GM18873 (cell line): ENCODE measurements at regions not wholly inside any gene's neighbourhood (a gene's known extent, or its start where the extent isn't known, plus 50 kb on each side); places are given as distances from the start of the nearest gene placed in this dataset.

Experiments used
- ATAC-seq: cut with Tn5 transposase; IDR thresholded peaks from one replicate; pipeline ENCODE4 v1.9.1; 2021; ENCODE audit warnings: mild to moderate bottlenecking, moderate library complexity, moderate number of reproducible peaks; ENCODE audit not compliant: unreplicated experiment, low FRiP score

- no peak for ATAC-seq
Observed at GRCh38 chr5:27592231-27592630, 553.8 kb upstream of the CDH9 start.

DNA sequence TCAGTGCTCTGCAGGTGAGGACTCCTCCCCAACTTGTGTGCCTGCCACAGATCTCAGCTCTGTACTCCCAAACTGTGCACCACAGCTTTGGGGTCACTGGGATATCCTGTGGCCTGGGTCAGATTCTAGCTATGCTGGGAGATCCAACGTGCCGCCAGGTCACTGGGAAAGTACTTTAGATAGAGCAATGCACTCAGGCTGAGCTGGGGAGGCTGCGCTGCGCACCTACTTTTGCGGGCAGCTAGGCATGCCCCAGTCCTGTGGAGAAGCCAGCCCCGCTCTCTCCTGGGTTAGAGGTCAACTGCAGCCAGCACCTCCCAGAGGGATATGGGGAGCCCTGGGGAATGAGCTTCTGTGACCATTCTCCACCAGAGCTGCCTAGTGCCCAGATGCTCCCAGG is 552.1 kb upstream of the CDH9 start:
- no peak for ATAC-seq

GRCh38 chr5:27578279-27578678 is 539.9 kb upstream of the CDH9 start:
- no peak for ATAC-seq

DNA sequence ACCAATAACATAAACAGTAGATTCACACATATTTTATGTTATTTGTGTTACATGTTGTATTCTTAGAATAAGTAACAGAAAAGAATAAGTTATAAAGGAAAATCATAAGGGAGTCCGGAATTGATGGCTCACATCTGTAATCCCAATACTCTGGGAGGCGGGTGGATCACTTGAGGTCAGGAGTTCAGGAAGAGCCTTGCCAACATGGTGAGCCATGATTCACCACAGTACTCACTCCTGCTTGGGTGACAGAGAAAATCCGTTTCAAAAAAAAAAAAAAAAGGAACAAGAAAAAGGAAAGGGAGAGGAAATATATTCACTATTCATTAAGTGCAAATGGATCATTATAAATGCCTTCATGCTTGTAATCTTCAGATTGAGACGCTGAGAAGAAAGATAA is 533.3 kb upstream of the CDH9 start:
- ATAC-seq = no peak

GRCh38 chr5:27568811-27569210 is 530.4 kb upstream of the CDH9 start:
- no peak for ATAC-seq

GRCh38 chr5:27561408-27561807 is 523.0 kb upstream of the CDH9 start:
- no peak for ATAC-seq

DNA sequence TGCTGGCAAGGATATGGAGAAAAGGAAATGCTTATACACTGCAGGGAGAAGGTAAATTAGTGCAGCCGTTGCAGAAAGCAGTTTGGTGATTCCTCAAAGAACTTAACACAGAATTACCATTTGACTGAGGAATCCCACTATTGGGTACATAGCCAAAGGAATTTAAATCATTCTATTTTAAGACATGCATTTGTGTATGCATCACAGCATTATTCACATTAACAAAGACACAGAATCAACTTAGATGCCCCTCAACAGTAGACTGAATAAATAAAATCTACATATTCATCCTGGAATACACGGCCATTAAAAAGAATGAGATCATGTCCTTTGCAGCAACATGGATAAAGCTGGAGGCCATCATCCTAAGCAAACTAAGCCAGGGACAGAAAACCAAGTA is 510.1 kb upstream of the CDH9 start:
- ATAC-seq = no peak

DNA sequence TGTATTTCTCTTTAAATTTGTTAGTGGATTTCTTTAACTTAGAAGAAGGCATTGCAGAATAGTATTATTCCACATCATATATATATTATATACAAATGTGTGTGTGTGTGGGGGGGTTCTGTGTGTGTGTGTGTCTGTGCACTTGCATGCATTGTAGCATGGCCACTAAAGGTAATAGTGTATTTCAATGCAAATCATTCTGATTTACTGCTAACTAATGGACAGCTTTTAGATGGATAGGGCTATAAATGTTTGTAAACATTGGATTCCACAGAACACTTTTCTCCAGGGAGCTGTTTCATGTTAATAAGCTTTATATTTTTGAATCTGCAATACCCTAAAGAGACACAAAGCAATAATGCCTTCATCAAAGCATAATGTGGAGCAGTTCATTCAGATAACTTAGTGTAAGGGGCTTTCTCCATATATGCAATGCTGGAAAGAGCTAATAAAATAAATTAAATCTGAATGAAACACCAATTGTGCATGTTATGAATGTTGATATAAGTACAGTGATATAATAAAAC is 496.7 kb upstream of the CDH9 start:
- no peak for ATAC-seq

GRCh38 chr5:27532305-27532704 is 493.9 kb upstream of the CDH9 start:
- ATAC-seq = no peak

- no peak for ATAC-seq
Observed at GRCh38 chr5:27524515-27524914, 486.1 kb upstream of the CDH9 start.

- ATAC-seq = no peak
Observed at GRCh38 chr5:27523629-27524028, 485.2 kb upstream of the CDH9 start.

- ATAC-seq = no peak
Observed at GRCh38 chr5:27516437-27516836, 478.1 kb upstream of the CDH9 start.

DNA sequence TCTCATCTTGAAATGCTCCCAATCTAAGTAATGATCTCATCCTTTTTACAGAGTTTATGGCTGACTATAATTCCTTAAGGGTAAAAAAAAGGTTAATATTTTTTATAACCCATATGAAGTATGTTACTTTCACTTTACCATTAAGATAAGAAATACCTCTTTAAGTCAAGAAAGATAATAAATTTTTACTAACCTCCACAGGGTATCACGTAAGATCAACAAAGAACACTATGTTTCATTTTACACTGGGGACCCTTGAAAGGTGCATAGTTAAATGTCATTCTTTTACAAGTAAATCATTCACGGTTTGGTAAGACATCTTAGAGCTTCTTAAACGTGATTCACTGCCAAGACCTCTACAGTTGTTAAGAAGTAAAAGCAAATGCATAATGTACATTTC is 472.7 kb upstream of the CDH9 start:
- no peak for ATAC-seq

DNA sequence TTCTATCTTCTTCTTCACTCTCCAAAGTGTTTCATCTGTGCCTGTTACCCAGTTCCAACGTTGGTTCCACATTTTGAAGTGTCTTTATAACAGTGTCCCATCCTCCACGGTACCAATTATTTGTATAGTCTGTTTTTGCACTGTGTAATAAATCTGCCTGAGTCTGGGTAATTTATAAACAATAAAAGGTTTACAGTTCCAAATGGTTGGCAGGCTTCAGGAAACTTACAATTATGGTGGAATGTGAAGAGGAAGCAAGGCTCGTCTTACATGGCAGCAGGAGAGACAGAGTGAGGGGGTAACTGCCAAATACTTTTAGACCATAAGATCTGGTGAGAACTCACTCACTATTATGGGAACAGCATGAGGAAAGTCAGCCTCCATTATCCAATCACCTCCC is 465.4 kb upstream of the CDH9 start:
- ATAC-seq = no peak

DNA sequence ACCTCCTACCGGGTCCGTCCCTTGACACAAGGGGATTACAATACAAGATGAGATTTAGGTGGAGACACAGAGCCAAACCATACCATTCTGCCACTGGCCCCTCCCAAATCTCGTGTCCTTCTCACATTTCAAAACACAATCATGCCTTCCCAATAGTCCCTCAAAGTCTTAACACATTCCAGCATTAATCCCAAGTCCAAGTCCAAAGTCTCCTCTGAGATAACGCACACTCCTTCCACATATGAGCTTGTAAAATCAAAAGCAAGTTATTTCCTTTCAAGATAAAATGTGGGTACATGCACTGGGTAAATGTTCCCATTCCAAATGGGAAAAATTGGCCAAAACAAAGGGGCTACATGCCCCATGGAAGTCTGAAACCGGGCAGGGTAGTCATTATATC is 463.9 kb upstream of the CDH9 start:
- ATAC-seq = no peak

DNA sequence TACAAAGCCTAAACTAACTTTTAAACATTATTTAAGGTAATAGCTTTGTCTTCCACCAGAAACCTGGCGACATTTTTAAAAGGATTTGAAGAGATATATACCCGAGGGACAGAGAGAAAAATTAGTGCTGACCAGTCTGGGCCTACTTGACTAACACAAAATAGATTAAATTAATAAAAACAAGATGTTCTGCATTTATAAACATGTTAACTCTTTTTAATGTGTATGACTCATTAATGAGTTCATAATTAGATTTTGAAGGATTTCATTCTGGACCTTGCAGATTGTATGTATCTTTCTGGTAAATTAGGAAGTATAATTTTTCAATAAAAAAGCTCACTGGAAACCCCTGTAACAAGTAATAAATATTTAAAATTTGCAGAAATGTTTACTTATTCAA is 459.1 kb upstream of the CDH9 start:
- no peak for ATAC-seq

DNA sequence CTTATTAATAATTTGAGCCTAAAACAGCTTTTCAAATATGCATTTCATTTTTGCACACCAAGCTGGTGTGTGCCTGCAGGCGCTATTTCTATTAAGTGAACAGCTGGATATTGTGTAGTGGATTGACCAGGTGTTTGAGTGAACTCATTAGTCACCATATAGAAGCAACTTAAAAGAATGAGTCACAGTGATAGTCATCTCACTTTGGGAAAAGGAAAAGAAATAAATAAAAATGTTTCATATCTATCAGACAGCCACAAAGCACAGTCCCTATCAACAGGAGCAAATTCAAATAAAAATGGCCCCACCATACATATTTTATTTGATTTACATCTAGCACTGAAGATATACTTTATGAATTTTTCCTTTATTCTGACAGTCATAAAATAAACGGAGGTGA is 456.5 kb upstream of the CDH9 start:
- ATAC-seq = no peak

- no peak for ATAC-seq
Observed at GRCh38 chr5:27491746-27492439, 453.5 kb upstream of the CDH9 start.

- no peak for ATAC-seq
Observed at GRCh38 chr5:27491047-27491446, 452.7 kb upstream of the CDH9 start.

- ATAC-seq = no peak
Observed at GRCh38 chr5:27489701-27490100, 451.3 kb upstream of the CDH9 start.

GRCh38 chr5:27482663-27483062 is 444.3 kb upstream of the CDH9 start:
- no peak for ATAC-seq

GRCh38 chr5:27479859-27480258 is 441.5 kb upstream of the CDH9 start:
- ATAC-seq = no peak

GRCh38 chr5:27477550-27477949 is 439.2 kb upstream of the CDH9 start:
- ATAC-seq = no peak
